CD1c-positive myeloid dendritic cell (primary cell): ENCODE measurements at regions not wholly inside any gene's neighbourhood (a gene's known extent, or its start where the extent isn't known, plus 50 kb on each side); places are given as distances from the start of the nearest gene placed in this dataset.

Experiments
- DNase-seq: peaks from one replicate; pipeline ENCODE4 v3.0.0-alpha.2; 2016; ENCODE audit errors: extremely low spot score

- DNase-seq: no peak
These were observed 54.9 kb upstream of the RXFP2 start for GRCh38 chr13:31684466-31684865.

DNA sequence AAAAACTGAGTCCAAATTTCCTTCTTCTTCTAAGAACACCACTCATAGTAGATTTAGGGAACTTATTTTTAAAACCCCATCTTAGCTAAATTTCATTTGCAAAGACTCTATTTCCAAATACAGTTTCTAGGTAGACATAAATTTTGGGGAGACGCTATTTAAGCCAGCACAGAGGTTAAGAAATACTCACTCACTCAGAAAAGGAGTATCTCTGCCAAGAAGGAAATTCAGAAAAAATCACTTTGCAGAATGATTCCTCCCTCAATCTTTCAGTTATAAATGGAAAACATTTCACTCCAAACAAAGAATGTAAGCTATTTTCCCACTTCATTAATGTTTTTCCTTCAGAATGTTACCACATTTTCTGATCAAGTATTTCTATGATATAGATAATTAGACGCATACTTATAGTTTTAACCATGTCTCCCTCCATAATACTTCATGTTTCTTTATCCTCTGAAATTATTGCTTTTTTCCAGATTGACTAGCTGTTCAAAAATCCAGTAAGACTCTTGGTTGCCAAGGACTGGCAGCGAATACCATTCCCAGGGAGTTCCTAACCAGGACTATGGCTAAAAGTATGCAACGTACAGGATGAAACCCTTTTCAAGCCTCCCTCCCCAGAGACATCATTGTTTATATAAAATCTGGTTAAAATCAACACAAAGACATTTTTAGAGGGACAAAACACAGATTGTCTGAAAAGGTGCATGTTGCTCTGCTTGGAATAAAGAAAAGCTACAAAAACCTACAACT lies 52.5 kb upstream of the RXFP2 start:
- no peak for DNase-seq
